CD8-positive, alpha-beta memory T cell (primary cell): ENCODE measurements at regions not wholly inside any gene's neighbourhood (a gene's known extent, or its start where the extent isn't known, plus 50 kb on each side); places are given as distances from the start of the nearest gene placed in this dataset.

ENCODE experiments used
- CTCF ChIA-PET: fragments of 350-600 bp; sonication (Branson Sonifier 250); formaldehyde crosslinking; loops from one replicate; lab custom pipeline; 2021; ENCODE audit warnings: antibody characterized with exemption; lab: Charles Lee
- POLR2A ChIA-PET: fragments of 350-600 bp; sonication (Branson Sonifier 250); formaldehyde crosslinking; loops from one replicate; lab custom pipeline; 2021; ENCODE audit warnings: antibody characterized with exemption; lab: Charles Lee
- DNase-seq, 5 donors: peaks; one replicate each; pipeline versions ENCODE4 v3.0.0 to v3.0.0-alpha.2; 2020 to 2022; ENCODE audit warnings: mixed read lengths in 1 of 5
- H3K27ac ChIP-seq: one replicate; pipeline ENCODE4 v1.7.0; 2013; ENCODE audit warnings: low read depth, mild to moderate bottlenecking, low read length, moderate library complexity
- H3K27me3 ChIP-seq: 2 replicates; pipeline ENCODE4 v1.7.0; 2013; ENCODE audit warnings: low read length, mild to moderate bottlenecking; ENCODE audit not compliant: insufficient read depth, poor library complexity, severe bottlenecking
- H3K36me3 ChIP-seq: 2 replicates; pipeline ENCODE4 v1.7.0; 2013; ENCODE audit warnings: mild to moderate bottlenecking, low read length, moderate library complexity; ENCODE audit not compliant: insufficient read depth
- H3K4me1 ChIP-seq: 2 replicates; pipeline ENCODE4 v1.7.0; 2013; ENCODE audit warnings: mild to moderate bottlenecking, low read length, moderate library complexity; ENCODE audit not compliant: insufficient read depth
- H3K4me3 ChIP-seq: 2 replicates; pipeline ENCODE4 v1.7.0; 2013; ENCODE audit warnings: mild to moderate bottlenecking, low read length
- H3K9me3 ChIP-seq: 2 replicates; pipeline ENCODE4 v1.7.0; 2013; ENCODE audit warnings: mild to moderate bottlenecking, low read length
- H3K27ac Mint-ChIP-seq, 8 donors: one replicate each; pipeline ENCODE4 v1.8.0; 2020 to 2021; ENCODE audit warnings: mixed read lengths in 8 of 8, mild to moderate bottlenecking in 6 of 8, inconsistent platforms in 3 of 8, moderate library complexity in 3 of 8
- H3K27me3 Mint-ChIP-seq, 2 donors: one replicate each; pipeline ENCODE4 v1.8.0; 2020 to 2021; ENCODE audit warnings: mixed read lengths in 2 of 2, mild to moderate bottlenecking in 1 of 2, moderate library complexity in 1 of 2
- H3K36me3 Mint-ChIP-seq, 3 donors: one replicate each; pipeline ENCODE4 v1.8.0; 2020 to 2021; ENCODE audit warnings: mixed read lengths in 3 of 3, inconsistent platforms in 1 of 3, mild to moderate bottlenecking in 1 of 3
- H3K4me1 Mint-ChIP-seq, 3 donors: one replicate each; pipeline ENCODE4 v1.8.0; 2020 to 2021; ENCODE audit warnings: mixed read lengths in 3 of 3, inconsistent platforms in 1 of 3, mild to moderate bottlenecking in 1 of 3
- H3K4me3 Mint-ChIP-seq, 7 donors: one replicate each; pipeline ENCODE4 v1.8.0; 2020 to 2021; ENCODE audit warnings: mixed read lengths in 7 of 7, mild to moderate bottlenecking in 6 of 7, moderate library complexity in 4 of 7, inconsistent platforms in 2 of 7
- H3K9me3 Mint-ChIP-seq, 5 donors: one replicate each; pipeline ENCODE4 v1.8.0; 2020 to 2022; ENCODE audit warnings: mixed read lengths in 5 of 5, mild to moderate bottlenecking in 3 of 5, moderate library complexity in 2 of 5, inconsistent platforms in 1 of 5

DNA sequence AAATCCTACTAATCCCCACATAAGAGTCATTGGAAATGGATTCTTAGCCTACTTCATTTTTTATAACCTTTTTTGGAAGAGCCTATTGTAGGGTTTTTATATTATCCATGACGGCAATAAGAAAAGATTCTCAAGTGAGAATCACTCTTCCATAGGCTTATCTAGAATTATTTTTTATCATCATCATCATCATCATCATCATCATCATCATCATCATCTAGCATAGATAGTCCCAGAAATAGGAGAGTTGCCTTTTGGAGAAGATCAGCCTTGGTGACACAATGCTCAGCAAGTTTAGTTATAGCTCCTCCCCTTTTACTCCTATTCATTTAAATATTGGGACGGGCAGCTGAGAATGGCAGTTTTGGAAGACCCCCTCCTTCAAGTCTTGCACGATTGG lies 359.1 kb upstream of the SLC35B3 start:
- peaks cover 6 to 20% (median 12%) of the 10 kb centered on the region in 5 donors for H3K9me3 Mint-ChIP-seq
- no peak for DNase-seq
- Histone ChIP-seq H3K4me1 (no peaks in the 10 kb centered on the region), H3K27ac (no peak overlapping the region), H3K4me3 (no peak overlapping the region), H3K27me3 (no peaks in the 10 kb centered on the region), H3K9me3 (no peaks in the 10 kb centered on the region), H3K36me3 (no peaks in the 10 kb centered on the region)
- no peak overlapping the region for H3K27ac Mint-ChIP-seq
- ChIA-PET CTCF (no interaction called here), POLR2A (no interaction called here)
- no peaks in the 10 kb centered on the region for H3K27me3 Mint-ChIP-seq
- H3K36me3 Mint-ChIP-seq: no peaks in the 10 kb centered on the region
- H3K4me1 Mint-ChIP-seq: no peaks in the 10 kb centered on the region
- no peak overlapping the region for H3K4me3 Mint-ChIP-seq

DNA sequence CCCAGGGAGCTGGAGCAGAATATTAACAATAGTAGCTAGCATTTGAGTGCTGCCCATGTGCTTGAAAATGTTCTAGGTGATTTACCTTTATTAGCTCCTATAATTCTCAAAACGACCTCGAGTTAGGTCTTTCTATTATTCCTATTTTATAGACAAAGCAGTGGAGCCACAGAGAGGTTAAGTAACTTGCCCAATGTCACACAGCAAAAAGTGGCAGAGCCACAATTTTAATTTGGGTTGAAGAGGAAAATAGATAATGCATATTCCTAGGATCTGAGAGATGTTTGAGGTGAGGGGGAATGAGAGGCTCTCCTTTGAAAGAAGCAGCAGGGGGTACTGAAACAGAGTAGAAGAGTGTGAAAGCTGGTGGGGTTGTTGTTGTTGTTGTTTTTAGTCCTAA lies 354.5 kb upstream of the SLC35B3 start:
- Mint-ChIP-seq H3K9me3 (peaks cover 7 to 30% (median 12%) of the 10 kb centered on the region in 5 donors), H3K36me3 (no peaks in the 10 kb centered on the region), H3K4me1 (no peaks in the 10 kb centered on the region), H3K27ac (no peak overlapping the region), H3K4me3 (no peak overlapping the region), H3K27me3 (no peaks in the 10 kb centered on the region)
- no peak for DNase-seq
- no peaks in the 10 kb centered on the region for H3K27me3 ChIP-seq
- H3K36me3 ChIP-seq: no peaks in the 10 kb centered on the region
- no peak overlapping the region for H3K4me3 ChIP-seq
- ChIA-PET CTCF (no interaction called here), POLR2A (no interaction called here)
- no peak overlapping the region for H3K27ac ChIP-seq
- no peaks in the 10 kb centered on the region for H3K9me3 ChIP-seq
- no peaks in the 10 kb centered on the region for H3K4me1 ChIP-seq

DNA sequence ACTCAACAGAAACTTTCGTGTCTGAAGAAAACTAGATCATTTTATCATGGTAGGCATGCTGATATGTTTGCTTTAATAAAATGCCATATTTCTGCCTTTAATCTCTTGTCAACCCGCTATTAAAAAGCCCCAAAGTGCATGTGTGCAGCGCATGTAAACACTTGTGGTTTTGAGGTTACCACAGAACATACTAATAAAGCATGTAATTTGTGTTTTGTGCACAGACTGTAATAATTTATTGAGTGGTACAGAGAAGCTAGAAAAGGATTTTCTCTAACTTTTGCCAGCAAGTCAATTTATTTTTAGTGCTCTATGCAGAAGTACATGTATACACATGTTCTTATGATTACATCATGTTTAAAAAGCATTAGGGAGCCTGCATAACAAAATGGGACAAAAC lies 349.9 kb upstream of the SLC35B3 start:
- CTCF ChIA-PET: no interaction called here
- H3K4me1 Mint-ChIP-seq: no peaks in the 10 kb centered on the region
- H3K9me3 ChIP-seq: no peaks in the 10 kb centered on the region
- no peaks in the 10 kb centered on the region for H3K36me3 ChIP-seq
- H3K27ac Mint-ChIP-seq: no peak overlapping the region
- no peak for DNase-seq
- no peaks in the 10 kb centered on the region for H3K36me3 Mint-ChIP-seq
- H3K4me3 Mint-ChIP-seq: no peak overlapping the region
- H3K4me1 ChIP-seq: no peaks in the 10 kb centered on the region
- H3K4me3 ChIP-seq: no peak overlapping the region
- H3K27me3 Mint-ChIP-seq: no peaks in the 10 kb centered on the region
- POLR2A ChIA-PET: no interaction called here
- no peaks in the 10 kb centered on the region for H3K27me3 ChIP-seq
- H3K27ac ChIP-seq: no peak overlapping the region
- H3K9me3 Mint-ChIP-seq: peaks cover 2 to 33% (median 5%) of the 10 kb centered on the region in 5 donors

DNA sequence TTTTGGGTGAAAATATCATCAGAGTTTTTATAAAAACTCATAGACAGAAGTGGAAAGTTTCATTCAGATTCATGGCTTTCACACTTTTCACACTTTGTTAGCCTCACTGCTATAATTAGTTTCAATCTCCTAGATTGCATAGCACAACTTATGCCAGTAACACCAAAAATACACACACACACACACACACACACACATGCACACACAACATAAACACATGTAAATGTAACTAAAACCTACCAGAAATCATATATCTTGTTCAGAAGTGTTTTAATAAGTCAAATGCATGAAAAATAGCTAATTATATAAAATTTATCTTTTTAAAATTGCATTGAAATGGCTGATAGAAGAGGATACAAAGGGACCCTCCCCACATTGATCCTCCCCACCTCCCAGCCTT lies 347.8 kb upstream of the SLC35B3 start:
- no peaks in the 10 kb centered on the region for H3K4me1 ChIP-seq
- CTCF ChIA-PET: no interaction called here
- H3K27ac ChIP-seq: no peak overlapping the region
- no peaks in the 10 kb centered on the region for H3K36me3 ChIP-seq
- Mint-ChIP-seq H3K4me1 (no peaks in the 10 kb centered on the region), H3K27ac (no peak overlapping the region), H3K36me3 (no peaks in the 10 kb centered on the region), H3K9me3 (peaks cover 2 to 22% (median 11%) of the 10 kb centered on the region in 5 donors), H3K4me3 (no peak overlapping the region), H3K27me3 (no peaks in the 10 kb centered on the region)
- no peaks in the 10 kb centered on the region for H3K9me3 ChIP-seq
- POLR2A ChIA-PET: no interaction called here
- DNase-seq: no peak
- H3K27me3 ChIP-seq: no peaks in the 10 kb centered on the region
- H3K4me3 ChIP-seq: no peak overlapping the region

DNA sequence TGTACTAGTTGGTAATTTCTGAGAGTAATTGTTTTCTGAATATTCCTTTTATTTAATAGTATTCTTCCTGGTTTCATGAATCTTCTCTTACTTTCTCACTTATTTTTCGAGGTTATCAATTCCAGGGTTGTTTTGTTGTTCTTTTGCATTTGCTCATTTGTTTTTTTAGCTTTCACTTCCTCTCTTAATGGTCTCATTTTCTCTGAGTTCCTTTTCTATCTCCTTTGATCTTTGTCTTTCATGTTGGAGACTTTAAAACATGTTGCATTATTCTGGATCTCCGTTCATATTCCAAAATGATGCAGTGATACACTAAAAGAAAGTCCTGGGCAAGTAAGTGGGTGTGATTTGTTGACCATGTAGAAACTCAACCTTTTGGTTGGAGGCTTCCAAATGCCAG lies 345.3 kb upstream of the SLC35B3 start:
- peaks cover 0 to 3% (median 0%) of the 10 kb centered on the region in 3 donors for H3K36me3 Mint-ChIP-seq
- Histone ChIP-seq H3K9me3 (no peaks in the 10 kb centered on the region), H3K27ac (no peak overlapping the region), H3K27me3 (no peaks in the 10 kb centered on the region), H3K4me1 (no peaks in the 10 kb centered on the region), H3K4me3 (no peak overlapping the region), H3K36me3 (no peaks in the 10 kb centered on the region)
- DNase-seq: no peak
- H3K27ac Mint-ChIP-seq: no peak overlapping the region
- H3K27me3 Mint-ChIP-seq: no peaks in the 10 kb centered on the region
- peaks cover 3 to 28% (median 13%) of the 10 kb centered on the region in 5 donors for H3K9me3 Mint-ChIP-seq
- CTCF ChIA-PET: interaction anchor here (0.9 kb wide), 1 partner anchor 15 kb away, joined by 4 read pairs; no protein-coding TSS in a partner anchor
- POLR2A ChIA-PET: no interaction called here
- no peaks in the 10 kb centered on the region for H3K4me1 Mint-ChIP-seq
- H3K4me3 Mint-ChIP-seq: no peak overlapping the region

DNA sequence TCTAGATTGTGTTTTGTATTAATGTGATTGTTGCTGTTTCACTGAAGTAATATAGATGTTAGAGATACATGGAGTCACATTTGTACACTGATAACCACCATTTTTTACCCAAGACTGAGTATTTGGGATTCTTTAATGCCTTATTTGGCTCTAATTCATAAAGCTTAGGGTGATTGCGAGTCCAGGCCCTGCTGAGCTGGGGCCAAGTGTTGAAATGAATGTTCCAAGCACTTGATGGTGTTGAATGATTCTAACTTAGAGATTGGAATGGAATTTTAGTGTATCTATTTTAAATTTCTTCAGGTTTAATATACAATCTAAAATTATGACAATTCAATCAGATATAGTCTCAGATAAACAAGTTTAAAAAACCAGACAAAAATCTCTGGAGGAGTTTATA lies 329.4 kb upstream of the SLC35B3 start:
- Mint-ChIP-seq H3K36me3 (no peaks in the 10 kb centered on the region), H3K4me3 (no peak overlapping the region), H3K27me3 (no peaks in the 10 kb centered on the region), H3K9me3 (peaks cover 2 to 45% (median 4%) of the 10 kb centered on the region in 5 donors), H3K4me1 (no peaks in the 10 kb centered on the region), H3K27ac (no peak overlapping the region)
- H3K27ac ChIP-seq: no peak overlapping the region
- ChIA-PET CTCF (no interaction called here), POLR2A (no interaction called here)
- no peaks in the 10 kb centered on the region for H3K36me3 ChIP-seq
- no peak for DNase-seq
- no peaks in the 10 kb centered on the region for H3K4me1 ChIP-seq
- no peaks in the 10 kb centered on the region for H3K9me3 ChIP-seq
- no peak overlapping the region for H3K4me3 ChIP-seq
- no peaks in the 10 kb centered on the region for H3K27me3 ChIP-seq

DNA sequence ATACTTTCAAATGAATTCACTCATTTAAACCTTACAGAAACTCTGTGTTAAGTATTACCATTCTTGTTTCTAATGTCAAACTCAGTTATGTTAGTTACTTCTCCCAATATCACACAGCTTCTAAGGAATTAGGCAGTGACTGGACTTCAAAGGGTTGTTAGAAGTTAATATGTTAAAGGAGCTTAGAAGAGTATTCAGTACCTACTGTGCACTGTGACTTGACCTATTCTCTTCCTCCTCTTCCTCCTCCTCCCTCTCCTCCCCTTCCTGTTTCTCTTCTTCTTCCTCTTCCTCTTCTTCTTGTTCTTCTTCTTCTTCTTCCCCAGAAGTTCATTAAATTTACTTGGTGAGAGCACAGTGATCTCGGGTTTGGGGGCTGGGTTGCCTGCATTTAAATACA lies 325.6 kb upstream of the SLC35B3 start:
- CTCF ChIA-PET: no interaction called here
- H3K9me3 Mint-ChIP-seq: peaks cover 0 to 40% (median 8%) of the 10 kb centered on the region in 5 donors
- no peaks in the 10 kb centered on the region for H3K36me3 Mint-ChIP-seq
- H3K27me3 ChIP-seq: no peaks in the 10 kb centered on the region
- no peak overlapping the region for H3K4me3 Mint-ChIP-seq
- no peaks in the 10 kb centered on the region for H3K9me3 ChIP-seq
- no peaks in the 10 kb centered on the region for H3K4me1 Mint-ChIP-seq
- POLR2A ChIA-PET: no interaction called here
- no peak for DNase-seq
- H3K4me1 ChIP-seq: no peaks in the 10 kb centered on the region
- H3K27me3 Mint-ChIP-seq: no peaks in the 10 kb centered on the region
- H3K27ac ChIP-seq: no peak overlapping the region
- H3K4me3 ChIP-seq: no peak overlapping the region
- H3K36me3 ChIP-seq: no peaks in the 10 kb centered on the region
- no peak overlapping the region for H3K27ac Mint-ChIP-seq

DNA sequence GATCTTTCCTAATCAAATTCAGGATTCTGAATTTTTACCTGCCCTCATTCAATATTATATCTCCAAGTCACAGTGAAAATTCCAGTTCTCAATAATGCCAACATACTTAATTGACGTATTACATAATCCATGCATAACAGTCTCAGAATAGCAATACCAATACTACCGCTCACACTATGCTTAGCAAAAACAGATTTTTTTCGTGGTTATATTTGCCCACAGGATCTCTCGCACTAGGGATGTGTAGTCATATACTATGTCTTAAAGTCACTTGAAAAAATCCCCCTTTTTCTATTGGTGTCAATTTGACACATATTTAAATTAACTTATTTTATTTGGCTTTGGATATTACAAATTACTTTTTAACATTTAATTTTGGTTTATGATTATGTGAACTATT lies 323.1 kb upstream of the SLC35B3 start:
- H3K4me1 Mint-ChIP-seq: no peaks in the 10 kb centered on the region
- POLR2A ChIA-PET: no interaction called here
- no peaks in the 10 kb centered on the region for H3K27me3 Mint-ChIP-seq
- no peak for DNase-seq
- no peaks in the 10 kb centered on the region for H3K36me3 Mint-ChIP-seq
- H3K4me1 ChIP-seq: no peaks in the 10 kb centered on the region
- H3K27me3 ChIP-seq: no peaks in the 10 kb centered on the region
- H3K36me3 ChIP-seq: no peaks in the 10 kb centered on the region
- no peak overlapping the region for H3K4me3 ChIP-seq
- peaks cover 0 to 32% (median 7%) of the 10 kb centered on the region in 5 donors for H3K9me3 Mint-ChIP-seq
- no peak overlapping the region for H3K27ac ChIP-seq
- H3K27ac Mint-ChIP-seq: no peak overlapping the region
- no peak overlapping the region for H3K4me3 Mint-ChIP-seq
- CTCF ChIA-PET: no interaction called here
- no peaks in the 10 kb centered on the region for H3K9me3 ChIP-seq

DNA sequence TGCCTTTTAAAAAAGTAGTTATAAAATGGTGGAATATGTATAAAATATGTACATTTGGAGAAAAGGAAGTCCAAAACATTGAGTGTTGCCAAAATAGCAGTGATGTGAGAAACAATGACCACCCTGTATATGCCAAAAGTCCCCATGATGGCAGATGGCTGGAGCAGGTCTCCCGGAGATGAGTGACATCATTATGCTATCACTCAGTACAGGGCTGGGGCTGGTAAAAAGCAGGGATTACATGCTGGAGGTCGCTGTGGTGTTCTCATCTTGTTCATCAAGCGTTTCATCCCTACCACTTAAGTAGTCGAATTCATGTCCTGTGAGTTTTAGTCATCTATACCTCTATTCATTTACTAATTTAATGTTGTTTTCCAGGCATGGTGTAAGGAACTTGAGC lies 315.3 kb upstream of the SLC35B3 start:
- no peak for DNase-seq
- Mint-ChIP-seq H3K9me3 (peaks cover 0 to 28% (median 5%) of the 10 kb centered on the region in 5 donors), H3K36me3 (no peaks in the 10 kb centered on the region), H3K27ac (no peak overlapping the region), H3K4me1 (no peaks in the 10 kb centered on the region), H3K4me3 (no peak overlapping the region), H3K27me3 (no peaks in the 10 kb centered on the region)
- H3K4me1 ChIP-seq: no peaks in the 10 kb centered on the region
- no peaks in the 10 kb centered on the region for H3K9me3 ChIP-seq
- H3K27ac ChIP-seq: no peak overlapping the region
- POLR2A ChIA-PET: no interaction called here
- CTCF ChIA-PET: no interaction called here
- H3K4me3 ChIP-seq: no peak overlapping the region
- no peaks in the 10 kb centered on the region for H3K36me3 ChIP-seq
- no peaks in the 10 kb centered on the region for H3K27me3 ChIP-seq
